ENCODE measurements at regions not wholly inside any gene's neighbourhood (a gene's known extent, or its start where the extent isn't known, plus 50 kb on each side); places are given as distances from the start of the nearest gene placed in this dataset.

DNA sequence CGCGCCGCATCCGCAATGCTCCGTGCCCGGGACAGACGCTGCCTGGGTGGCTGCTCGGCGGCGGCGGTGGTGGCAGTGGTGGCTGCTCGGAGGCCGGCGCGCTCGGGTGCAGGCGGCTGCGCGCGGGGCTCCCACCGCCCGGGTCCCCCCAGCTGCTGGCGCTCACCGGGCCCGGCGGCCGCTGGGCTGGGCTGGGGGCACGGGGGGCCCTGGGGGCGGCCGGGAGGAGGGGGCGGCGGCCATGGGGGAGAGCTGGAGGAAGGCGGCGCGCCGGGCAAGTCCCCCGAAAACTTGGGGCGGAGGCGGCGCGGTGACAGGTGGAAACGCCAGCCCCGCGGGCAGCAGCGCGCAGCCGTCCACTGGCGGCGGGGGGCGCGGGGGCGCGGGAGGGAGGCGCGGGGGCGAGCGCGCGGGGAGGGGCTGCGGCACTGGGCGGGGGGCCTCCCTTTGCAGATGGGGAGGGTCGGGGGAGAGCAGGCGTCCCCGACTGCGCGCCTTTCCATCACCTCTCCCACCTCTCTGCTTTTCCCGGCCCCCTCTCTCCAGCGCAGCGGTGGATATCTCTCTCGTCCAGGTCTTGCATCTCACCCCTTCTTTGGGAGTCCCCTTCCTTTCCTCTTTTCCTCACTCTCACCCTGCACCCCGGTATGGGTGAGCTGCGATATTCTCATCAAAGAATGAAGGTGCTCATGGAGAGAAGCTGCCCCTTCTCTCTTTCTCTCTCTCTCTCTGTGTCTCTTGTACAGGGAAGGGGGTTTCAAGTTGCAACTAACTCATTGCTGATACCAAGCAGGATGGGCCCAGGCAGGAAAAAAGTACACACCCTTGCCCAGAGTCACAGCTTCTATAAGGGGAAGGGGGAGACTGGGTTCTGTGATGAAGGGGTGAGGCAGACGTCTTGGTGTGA is 83.7 kb upstream of the DHRSX start:
- H3K27ac ChIP-seq = no peak overlapping the region
- H3K36me3 ChIP-seq = no peaks in the 10 kb centered on the region
- ATAC-seq (ENCODE audit: low FRiP score in 2 of 2) (no peak), DNase-seq (peak in 1 of 2 donors; percentile 68)
- TF ChIP-seq, protein P1, sequence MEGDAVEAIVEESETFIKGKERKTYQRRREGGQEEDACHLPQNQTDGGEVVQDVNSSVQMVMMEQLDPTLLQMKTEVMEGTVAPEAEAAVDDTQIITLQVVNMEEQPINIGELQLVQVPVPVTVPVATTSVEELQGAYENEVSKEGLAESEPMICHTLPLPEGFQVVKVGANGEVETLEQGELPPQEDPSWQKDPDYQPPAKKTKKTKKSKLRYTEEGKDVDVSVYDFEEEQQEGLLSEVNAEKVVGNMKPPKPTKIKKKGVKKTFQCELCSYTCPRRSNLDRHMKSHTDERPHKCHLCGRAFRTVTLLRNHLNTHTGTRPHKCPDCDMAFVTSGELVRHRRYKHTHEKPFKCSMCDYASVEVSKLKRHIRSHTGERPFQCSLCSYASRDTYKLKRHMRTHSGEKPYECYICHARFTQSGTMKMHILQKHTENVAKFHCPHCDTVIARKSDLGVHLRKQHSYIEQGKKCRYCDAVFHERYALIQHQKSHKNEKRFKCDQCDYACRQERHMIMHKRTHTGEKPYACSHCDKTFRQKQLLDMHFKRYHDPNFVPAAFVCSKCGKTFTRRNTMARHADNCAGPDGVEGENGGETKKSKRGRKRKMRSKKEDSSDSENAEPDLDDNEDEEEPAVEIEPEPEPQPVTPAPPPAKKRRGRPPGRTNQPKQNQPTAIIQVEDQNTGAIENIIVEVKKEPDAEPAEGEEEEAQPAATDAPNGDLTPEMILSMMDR (IDR thresholded peaks at IDR 0.05) = no peak
- TF ChIP-seq POLR2AphosphoS5 (IDR thresholded peaks at IDR 0.05) = no peak
- H3K9me3 ChIP-seq = no peaks in the 10 kb centered on the region
- no peak overlapping the region for H3K4me3 ChIP-seq
- 6% methylated on average over 12 to 19 of the region's 73 CpGs for WGBS, 2 donors
- H3K4me1 ChIP-seq = peaks cover 6 to 15% (median 7%) of the 10 kb centered on the region in 4 donors
- peaks cover 0 to 26% (median 12%) of the 10 kb centered on the region in 4 donors for H3K27me3 ChIP-seq

DNA sequence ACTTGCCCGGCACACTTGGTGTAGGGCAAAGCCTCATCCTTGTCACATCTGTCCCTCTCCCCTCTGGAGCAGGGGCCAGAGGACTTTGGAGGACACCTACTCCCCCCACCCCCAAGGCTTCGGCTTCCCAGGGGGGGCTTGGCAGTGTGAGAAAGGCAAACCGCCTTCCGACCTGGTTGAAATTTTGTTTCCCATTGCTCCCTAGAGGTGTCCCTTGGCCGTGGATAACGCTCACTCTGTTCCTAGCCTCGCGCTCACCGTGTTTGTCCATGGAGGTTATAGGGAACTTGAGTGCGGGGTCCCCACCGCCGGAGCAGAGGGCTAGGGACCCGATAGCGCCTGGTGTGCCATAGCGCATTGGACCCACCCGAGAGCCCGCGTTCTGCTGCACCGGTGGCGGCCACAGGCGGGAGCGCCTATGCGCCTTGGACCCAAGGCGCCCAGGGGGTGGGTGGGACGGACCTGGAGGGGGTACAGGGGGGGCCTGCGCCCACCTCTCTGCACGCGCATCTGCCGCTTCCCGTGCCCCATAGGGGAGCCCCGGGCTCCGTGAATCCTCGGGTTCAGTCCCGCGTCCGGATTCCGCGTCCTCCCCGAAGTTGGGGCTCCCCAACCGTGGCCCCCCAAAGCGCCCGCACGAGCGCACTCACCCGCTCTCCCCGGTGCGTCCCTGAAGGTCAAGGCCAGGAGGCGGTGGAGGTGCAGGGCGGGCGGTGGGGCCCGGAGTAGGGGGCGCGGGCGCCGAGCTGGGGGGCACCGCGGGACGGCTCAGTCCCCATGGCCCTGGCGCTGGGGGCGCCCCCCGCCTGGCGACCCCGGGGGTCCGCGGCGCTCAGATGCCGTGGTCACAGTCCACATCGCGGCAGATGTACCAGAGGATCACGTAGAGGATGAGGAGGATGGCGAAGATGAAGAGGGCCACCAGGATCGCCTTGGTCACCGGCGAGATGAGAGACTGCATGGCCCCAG is 82.7 kb upstream of the DHRSX start:
- TF ChIP-seq EP300 (IDR thresholded peaks at IDR 0.05) (no peak), POLR2AphosphoS5 (IDR thresholded peaks at IDR 0.05) (no peak), POLR2A (IDR thresholded peaks at IDR 0.05) (no peak)
- TF ChIP-seq, protein P1 (IDR thresholded peaks at IDR 0.05) = no peak
- Histone ChIP-seq H3K27ac (no peak overlapping the region), H3K36me3 (no peaks in the 10 kb centered on the region), H3K9me3 (no peaks in the 10 kb centered on the region), H3K27me3 (peaks cover 0 to 26% (median 12%) of the 10 kb centered on the region in 4 donors), H3K4me3 (no peak overlapping the region), H3K4me1 (peaks cover 6 to 15% (median 7%) of the 10 kb centered on the region in 4 donors)
- ATAC-seq (ENCODE audit: low FRiP score in 2 of 2) (no peak), DNase-seq (peak in 1 of 2 donors; percentile 60)
- 6% methylated on average over 14 to 15 of the region's 74 CpGs for WGBS, 2 donors

DNA sequence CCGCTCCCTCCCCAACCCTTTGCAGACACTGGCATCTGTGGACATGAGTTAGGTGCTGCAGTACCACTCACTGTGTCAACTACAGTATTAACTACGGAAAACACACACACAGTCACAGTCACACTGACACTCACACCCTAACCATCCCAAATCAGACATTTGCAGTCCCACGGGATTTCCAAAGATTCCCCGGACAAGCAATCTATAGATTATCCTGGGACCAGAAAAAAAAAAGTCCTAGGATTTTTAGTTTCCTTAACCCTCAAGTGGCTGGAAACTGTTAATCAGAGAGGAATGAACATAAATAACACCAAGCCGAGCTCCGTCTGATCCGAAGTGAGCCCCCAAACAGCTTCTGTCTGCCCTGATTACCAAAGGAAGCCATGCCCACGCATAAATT is 81.9 kb upstream of the DHRSX start:
- 22 to 28% methylated on average over 8 of the region's 8 CpGs for WGBS, 2 donors
- Histone ChIP-seq H3K36me3 (no peaks in the 10 kb centered on the region), H3K4me1 (peaks cover 6 to 15% (median 7%) of the 10 kb centered on the region in 4 donors), H3K4me3 (no peak overlapping the region), H3K27me3 (peaks cover 0 to 26% (median 12%) of the 10 kb centered on the region in 4 donors), H3K9me3 (no peaks in the 10 kb centered on the region), H3K27ac (no peak overlapping the region)
- DNase-seq (no peak), ATAC-seq (ENCODE audit: low FRiP score in 2 of 2) (no peak)
- TF ChIP-seq POLR2A (IDR thresholded peaks at IDR 0.05) = no peak

DNA sequence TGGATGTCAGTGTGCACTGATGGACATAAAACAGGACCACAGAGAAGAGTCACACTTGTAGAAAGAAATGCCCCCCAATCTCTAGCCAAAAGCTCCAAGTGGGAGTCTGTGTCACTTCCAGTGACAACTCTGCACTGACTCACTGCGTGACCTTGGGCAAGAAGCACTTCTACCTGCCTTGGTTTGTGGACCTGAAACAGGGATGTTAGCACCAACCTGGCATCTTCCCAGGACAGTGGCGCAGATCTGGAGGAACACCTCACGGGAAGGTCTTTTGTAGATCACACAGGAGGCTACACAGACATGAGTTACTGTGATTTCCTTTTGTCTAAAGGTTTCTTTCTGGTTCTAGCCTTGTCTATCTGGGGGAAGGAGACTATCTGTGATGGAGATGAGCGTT is 80.5 kb upstream of the DHRSX start:
- peaks cover 0 to 26% (median 12%) of the 10 kb centered on the region in 4 donors for H3K27me3 ChIP-seq
- peaks cover 6 to 15% (median 7%) of the 10 kb centered on the region in 4 donors for H3K4me1 ChIP-seq
- no peaks in the 10 kb centered on the region for H3K9me3 ChIP-seq
- no peak overlapping the region for H3K4me3 ChIP-seq
- H3K36me3 ChIP-seq = no peaks in the 10 kb centered on the region
- ATAC-seq (ENCODE audit: low FRiP score in 2 of 2) = no peak
- TF ChIP-seq POLR2A (IDR thresholded peaks at IDR 0.05) = no peak
- no peak for TF ChIP-seq EP300 (IDR thresholded peaks at IDR 0.05)
- H3K27ac ChIP-seq = no peak overlapping the region
- WGBS, 2 donors = 96 to 97% methylated on average over 4 of the region's 4 CpGs
- DNase-seq = no peak

DNA sequence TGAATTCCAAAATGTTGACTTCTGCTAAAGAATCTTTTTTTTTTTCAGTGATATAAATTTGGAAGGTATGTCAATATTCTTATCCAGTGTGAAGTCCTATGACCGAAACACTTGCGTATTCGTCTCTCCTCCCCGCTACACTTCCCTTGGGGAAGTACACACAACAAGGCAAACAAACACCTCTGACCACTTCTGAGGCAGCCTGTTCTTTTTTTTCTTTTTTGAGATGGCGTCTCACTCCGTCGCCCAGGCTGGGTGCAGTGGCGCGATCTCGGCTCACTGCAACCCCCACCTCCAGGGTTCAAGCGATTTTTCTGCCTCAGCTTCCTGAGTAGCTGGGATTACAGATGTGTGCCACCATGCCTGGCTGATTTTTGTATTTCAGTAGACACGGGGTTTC is 78.1 kb upstream of the DHRSX start:
- no peak overlapping the region for H3K27ac ChIP-seq
- TF ChIP-seq POLR2A (IDR thresholded peaks at IDR 0.05) (no peak), POLR2AphosphoS5 (IDR thresholded peaks at IDR 0.05) (no peak), EP300 (IDR thresholded peaks at IDR 0.05) (no peak)
- TF ChIP-seq, protein P1 (IDR thresholded peaks at IDR 0.05) = no peak
- no peak for ATAC-seq (ENCODE audit: low FRiP score in 2 of 2)
- no peaks in the 10 kb centered on the region for H3K36me3 ChIP-seq
- DNase-seq = no peak
- H3K4me3 ChIP-seq = no peak overlapping the region
- H3K4me1 ChIP-seq = peaks cover 6 to 7% (median 7%) of the 10 kb centered on the region in 4 donors
- H3K27me3 ChIP-seq = peaks cover 0 to 19% (median 9%) of the 10 kb centered on the region in 4 donors
- H3K9me3 ChIP-seq = no peaks in the 10 kb centered on the region
- WGBS, 2 donors = 41 to 67% methylated on average over 11 to 12 of the region's 12 CpGs
